ENCODE measurements at regions not wholly inside any gene's neighbourhood (a gene's known extent, or its start where the extent isn't known, plus 50 kb on each side); places are given as distances from the start of the nearest gene placed in this dataset.
A peak's percentile ranks its signal among the peaks of the same experiment; 100 is the strongest.
"Not testable (repeated sequence)": the region's sequence is repeated elsewhere in the genome, so short reads cannot be mapped to it uniquely, and the experiment has no call there.

DNA sequence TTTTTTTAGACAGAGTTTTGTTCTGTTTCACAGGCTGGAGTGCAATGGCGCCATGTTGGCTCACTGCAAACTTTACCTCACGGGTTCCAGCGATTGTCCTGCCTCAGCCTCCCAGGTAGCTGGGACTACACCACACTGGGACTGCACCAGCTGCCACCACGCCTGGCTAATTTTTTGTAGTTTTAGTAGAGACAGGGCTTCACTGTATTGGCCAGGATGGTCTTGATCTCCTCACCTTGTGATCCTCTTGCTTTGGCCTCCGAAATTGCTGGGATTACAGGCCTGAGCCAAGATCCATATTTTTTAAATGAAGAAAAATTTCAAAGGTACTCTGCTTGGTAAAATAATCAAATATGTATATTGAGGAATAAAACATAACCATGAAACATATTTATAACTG is 195.8 kb upstream of the TPTE start:
- peak; percentile 73 for DNase-seq

DNA sequence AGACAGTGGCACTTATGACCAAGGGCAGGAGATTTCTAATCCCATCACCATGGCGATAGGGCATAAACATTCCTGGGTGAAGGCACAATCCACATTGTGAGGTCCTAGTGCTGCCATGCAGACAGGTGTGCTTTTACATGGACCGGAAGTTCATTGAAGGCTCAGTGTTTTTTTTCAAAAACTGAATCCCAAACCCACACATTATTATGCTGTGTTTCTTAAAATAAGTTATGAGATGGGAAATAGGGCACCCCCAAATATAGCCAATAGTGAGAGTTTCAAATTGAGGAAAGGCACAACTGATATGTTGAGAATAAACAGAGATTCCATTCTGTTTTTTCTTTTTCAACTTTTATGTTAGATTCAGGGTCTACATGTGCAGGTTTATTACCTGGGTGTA is 195.2 kb upstream of the TPTE start:
- not testable (repeated sequence) for DNase-seq

DNA sequence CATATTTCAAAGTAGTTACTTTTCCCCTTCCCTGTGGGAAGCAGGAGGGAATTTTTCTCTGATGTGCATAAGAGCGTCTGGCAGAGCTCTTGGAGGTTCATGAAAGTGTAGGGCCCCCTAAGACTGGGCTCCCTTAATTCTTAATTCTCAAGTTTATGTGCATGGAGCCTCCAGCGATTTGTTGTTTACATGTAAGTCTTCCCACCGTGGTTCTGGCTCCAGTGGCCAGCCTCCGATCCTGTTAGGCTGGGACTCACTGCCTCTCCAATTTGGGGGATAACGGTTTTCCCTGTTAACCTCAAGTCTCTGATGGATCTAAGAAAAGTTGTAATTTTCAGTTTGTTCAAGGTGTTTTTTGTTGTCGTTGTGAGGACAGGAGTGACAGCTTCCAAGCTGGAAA is 192.7 kb upstream of the TPTE start:
- DNase-seq: not testable (repeated sequence)

DNA sequence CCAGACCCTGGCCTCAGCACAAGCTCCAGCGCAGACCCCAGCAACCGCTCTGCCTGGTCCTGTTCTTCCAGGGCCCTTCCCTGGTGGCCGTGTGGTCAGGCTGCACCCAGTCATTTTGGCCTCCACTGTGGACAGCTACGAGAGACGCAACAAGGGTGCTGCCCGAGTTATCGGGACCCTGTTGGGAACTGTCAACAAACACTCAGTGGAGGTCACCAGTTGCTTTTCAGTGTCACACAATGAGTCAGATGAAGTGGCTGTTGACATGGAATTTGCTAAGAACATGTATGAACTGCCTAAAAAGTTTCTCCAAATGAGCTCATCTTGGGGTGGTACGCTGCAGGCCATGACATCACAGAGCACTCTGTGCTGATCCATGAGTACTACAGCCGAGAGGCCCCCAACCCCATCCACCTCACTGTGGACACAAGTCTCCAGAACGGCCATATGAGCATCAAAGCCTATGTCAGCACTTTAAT is 190.7 kb upstream of the TPTE start:
- DNase-seq: not testable (repeated sequence)

DNA sequence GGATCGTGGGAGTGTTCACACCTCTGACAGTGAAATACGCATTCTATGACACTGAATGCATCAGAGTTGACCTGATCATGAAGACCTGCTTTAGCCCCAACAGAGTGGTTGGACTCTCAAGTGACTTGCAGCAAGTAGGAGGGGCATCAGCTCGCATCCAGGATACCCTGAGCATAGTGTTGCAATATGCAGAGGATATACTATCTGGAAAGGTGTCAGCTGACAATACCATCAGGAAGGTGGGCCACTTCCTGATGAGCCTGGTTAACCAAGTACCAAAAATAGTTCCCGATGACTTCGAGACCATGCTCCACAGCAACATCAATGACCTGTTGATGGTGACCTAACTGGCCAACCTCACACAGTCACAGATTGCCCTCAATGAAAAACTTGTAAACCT is 190.2 kb upstream of the TPTE start:
- DNase-seq: not testable (repeated sequence)

DNA sequence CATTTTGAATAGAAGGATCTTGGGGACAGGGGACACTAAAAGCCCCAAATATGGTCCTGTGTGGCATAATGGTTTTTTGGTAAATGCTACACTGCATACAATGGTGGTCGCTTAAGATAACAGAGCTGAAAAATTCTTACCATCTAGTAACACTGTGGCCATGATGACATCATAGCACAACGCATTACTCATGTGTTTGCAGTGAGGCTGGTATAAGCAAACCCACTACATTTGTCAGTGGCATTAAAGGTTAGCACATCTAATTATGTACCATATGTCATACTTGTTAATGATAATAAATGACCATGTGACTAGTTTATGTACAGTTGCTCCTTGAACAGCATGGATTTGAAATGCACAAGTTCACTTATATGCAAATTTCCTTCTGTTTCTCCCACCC is 188.4 kb upstream of the TPTE start:
- not testable (repeated sequence) for DNase-seq

DNA sequence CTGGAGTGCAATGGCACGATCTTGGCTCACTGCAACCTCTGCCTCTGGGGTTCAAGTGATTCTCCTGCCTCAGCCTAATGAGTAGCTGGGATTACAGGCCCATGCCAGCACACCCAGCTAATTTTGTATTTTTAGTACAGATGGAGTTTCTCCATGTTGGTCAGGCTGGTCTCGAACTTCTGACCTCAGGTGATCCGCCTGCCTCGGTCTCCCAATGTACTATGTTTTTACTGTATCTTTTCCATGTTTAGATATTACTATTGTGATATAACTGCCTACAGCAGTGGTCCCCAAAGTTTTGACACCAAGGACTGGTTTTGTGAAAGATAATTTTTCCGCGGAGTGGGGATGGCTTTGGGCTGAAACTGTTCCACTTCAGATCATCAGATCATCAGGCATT is 187.0 kb upstream of the TPTE start:
- not testable (repeated sequence) for DNase-seq

DNA sequence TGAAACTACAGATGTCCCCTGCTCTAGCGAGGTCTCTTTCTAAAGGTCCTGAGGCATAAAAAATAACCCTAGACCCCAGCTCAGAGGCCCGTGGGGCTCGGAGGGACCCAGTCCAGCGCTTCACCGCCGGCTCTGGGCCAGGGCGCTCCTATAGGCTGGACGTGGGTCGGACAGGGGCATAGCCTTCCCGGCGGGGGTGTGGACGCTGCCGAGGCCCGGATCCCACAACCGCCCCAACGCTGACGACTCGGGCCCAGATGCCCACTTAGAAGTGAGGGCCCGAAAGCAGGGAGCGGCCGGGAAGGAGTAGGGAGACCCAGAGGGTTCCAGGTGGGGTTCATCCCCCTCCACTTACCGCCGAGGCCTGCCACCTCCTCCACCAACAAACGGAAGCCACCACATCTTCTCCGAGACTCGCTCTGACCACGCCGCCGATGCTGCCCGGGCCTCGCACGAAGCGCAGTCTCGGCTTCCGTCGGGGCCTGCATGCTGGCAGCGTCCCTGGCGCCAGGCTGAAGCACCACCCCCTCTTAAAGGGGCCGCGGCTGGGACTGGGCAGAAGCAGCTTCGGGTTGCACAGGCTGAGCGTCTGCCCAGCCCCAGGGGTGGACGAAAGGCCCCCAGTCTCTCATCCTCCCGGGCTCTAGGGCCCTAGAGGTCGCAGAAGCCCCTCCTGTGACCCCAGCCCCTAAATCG is 179.0 kb upstream of the TPTE start:
- not testable (repeated sequence) for DNase-seq

DNA sequence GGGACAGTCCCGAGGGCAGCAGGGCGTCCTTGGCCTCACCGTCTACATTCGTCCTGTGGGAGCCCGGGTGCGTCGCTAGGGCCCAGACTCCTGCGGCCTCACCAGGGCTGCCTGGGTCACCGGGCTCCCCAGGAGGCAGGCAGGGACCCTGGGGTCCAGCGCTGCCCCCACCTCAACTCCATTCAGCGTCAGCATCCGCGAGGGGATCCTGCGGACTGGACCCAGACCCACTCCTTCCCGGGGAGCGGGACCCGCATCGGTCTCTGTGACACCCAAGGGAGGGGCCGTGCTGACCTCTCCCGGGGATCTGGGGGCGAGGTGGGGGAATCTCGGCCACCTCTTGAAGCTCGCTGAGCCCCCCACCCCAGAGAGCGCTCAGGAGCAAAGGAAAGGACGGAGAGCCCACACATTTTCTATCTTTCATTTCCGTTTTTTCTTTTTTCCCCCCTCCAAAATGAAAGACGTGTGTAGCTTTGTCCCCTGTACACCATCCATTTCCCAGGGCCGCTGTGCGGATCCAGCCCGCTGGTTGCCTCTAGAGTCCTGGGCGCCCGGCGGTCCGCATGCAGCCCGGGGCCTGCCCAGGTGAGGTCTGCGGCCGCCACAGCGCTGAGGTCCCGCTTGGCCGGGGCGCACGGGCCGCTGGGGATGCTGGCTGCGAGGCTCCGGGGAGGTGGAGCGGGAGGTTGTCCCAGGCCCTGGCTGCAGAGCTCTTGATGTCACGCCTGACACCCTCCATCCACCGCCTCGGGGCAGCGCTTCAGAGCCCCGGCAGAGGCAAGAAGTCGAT is 178.0 kb upstream of the TPTE start:
- not testable (repeated sequence) for DNase-seq

DNA sequence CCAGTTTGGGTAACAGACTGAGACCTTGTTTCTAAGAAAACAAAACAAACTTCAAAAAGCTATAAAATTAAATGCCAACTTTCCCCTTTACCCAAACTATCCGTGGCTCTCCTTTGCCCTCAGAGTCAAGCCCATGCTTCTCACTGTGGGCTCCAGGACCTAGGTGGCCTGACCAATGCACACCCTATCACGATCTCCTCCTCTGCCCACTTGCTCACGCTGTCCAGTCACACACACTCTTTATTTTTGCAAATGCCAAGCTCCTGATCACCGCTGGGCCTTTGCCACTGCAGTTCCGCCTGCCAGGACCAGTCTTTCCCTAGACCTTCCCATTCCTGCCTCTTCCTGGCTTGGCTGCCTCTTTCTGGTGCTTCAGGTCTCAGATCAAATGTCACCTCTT is 177.1 kb upstream of the TPTE start:
- DNase-seq: not testable (repeated sequence)

DNA sequence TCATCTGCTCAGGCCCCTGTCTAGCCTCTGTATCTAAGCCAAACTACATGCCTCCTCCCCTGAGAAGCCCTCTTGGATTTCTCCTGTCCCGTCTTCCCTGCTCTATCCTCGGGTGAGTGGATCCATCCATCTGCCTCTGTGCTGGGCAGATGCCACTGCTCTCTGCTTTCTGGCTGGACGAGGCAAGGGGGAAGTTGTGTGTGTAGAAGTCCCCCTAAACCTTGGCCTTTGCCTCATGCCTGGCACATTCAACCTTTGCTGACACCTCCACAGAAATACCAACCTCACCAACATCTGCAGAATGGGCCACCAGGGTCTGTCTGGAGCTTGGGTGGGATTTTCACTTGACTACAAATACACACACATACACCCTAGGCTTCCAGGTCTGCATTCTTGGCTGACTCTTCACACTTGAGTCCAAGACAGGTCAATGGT is 176.2 kb upstream of the TPTE start:
- DNase-seq: not testable (repeated sequence)

DNA sequence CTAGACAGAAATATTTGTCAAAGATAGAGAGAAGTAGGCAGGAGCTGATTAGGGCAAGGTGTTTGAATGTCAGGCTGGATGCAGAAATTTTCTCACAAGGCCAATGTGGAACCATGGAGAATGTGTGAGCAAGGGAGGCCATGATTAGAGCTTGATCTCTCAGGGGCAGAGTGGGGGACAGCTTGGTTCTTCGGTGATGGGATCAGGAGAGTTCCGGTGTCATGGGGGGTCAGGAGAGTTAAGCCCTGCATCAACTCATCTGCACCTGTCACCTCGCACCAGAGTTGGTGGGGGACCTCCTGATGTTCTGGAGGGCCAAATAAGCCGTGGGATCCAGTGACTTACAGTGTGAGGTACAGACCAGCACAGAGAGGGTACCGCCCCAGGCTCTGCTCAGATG is 175.1 kb upstream of the TPTE start:
- not testable (repeated sequence) for DNase-seq

DNA sequence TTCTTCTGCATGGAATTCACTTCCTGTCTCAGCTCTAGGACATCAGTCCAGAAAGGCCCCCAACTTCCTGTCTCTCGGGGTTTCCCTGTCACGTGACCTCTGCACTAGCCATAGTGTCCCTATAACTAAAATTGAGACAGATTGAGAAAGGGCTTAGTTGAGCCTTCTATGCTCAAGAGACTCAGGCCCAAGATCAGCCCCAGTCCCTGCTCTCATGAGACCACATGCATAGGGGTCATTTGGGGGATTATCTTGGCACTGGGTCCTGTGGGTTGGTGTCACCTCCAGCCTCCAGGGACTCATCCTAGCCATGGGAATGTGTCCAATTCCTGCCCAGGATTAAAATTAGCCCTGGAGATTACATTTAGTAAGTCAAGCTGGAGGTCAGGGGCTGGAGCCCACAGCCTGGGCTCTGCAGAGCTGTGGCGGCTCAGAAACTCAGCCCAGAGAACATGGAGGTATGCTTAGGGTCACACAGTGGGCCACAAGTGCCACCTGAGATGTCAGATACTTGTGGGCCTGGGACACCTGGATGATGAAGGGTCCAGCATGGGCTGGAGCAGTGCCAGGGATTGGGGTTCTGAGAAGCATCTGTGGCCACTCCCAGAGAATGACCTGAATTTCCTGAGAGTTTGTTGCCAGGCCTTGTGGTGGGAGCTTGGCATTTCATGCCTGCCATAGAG is 174.3 kb upstream of the TPTE start:
- DNase-seq: not testable (repeated sequence)

DNA sequence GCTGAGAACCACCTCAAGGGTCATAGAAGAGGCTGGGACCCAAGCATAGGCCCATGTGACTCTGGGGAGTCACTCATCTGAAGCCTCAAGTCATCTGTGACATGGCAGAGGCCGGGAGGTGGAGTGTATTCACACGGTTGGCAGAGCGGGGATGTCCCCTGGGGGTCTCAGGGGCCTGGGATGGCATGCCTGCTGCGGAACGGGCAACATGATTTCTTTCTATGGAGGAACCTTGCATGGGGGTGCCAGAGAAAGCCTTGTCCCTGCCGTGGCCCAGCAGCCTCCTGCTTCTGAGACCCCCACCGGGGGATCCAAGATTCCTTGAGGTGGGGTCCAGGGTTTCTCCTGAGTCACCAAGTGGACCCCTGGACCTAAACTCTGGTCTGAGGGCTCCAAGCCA is 173.7 kb upstream of the TPTE start:
- DNase-seq: not testable (repeated sequence)

DNA sequence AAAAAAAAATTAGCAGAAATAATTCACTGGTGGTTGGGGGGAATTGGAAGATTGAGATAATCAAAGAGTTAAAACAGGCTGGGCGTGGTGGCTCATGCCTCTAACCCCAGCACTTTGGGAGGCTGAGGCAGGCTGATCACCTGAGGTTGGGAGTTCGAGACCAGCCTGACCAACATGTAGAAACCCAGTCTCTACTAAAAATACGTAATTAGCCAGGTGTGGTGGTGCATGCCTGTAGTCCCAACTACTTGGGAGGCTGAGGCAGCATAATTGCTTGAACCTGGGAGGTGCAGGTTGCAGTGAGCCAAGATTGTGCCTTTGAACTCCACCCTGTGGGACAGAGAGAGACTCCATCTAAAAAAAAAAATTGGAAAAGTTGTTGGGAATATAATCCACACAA is 173.2 kb upstream of the TPTE start:
- not testable (repeated sequence) for DNase-seq

DNA sequence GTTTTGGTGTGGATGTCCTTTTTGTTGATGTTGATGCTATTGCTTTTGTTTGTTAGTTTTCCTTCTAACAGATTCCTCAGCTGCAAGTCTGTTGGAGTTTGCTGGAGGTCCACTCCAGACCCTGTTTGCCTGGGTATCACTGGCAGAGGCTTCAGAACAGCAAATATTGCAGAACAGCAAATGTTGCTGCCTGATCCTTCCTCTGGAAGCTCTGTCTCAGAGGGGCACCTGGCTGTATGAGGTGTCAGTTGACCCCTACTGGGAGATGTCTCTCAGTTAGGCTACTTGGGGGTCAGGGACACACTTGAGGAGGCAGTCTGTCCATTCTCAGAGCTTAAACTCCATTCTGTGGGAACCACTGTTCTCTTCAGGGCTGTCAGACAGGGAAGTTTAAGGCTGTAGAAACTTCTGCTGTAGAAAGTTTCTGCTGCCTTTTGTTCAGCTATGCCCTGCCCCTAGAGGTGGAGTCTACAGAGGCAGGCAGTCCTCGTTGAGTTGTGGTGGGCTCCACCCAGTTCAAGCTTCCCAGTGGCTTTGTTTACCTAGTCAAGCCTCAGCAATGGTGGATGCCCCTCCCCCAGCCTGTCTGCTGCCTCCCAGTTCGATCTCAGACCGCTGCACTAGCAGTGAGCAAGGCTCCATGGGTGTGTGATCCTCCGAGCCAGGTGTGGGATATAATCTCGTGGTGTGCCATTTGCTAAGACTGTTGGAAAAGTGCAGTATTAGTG is 166.4 kb upstream of the TPTE start:
- DNase-seq: not testable (repeated sequence)

DNA sequence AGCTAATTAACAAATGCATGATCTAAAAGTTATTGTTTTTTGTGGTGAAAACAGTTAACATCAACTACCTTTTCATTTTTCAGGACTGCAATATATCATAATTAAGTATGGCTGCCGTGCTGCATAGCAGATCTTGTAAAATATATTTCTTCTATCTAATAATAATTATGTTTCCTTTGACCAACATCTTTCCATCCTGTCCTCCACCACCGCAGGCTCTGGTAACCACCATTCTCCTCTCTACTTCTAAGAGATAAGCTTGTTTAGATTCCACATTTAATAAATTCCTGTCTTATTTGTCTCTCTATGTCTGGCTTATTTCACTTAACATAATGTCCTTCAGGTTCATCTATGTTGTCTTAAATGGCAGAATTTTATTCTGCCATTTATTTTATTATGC is 162.3 kb upstream of the TPTE start:
- not testable (repeated sequence) for DNase-seq

DNA sequence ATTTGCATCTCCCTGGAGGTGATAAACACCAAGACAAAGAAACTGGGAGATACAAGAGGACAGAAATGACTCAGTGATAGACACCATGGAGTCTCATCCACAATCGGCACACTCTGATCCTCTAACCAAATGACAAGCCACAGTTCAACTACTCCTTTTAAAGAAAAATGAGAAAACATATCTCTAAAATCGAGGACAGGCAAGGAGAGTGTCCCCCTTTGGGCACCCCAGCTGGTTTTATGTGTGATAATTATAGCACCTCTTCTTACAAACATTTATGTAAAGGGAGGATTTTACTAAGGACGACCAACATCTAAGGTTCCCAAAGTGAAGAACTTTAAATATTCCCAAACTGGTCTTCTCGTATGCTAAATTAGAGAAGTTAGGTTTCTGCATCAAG is 161.5 kb upstream of the TPTE start:
- not testable (repeated sequence) for DNase-seq

DNA sequence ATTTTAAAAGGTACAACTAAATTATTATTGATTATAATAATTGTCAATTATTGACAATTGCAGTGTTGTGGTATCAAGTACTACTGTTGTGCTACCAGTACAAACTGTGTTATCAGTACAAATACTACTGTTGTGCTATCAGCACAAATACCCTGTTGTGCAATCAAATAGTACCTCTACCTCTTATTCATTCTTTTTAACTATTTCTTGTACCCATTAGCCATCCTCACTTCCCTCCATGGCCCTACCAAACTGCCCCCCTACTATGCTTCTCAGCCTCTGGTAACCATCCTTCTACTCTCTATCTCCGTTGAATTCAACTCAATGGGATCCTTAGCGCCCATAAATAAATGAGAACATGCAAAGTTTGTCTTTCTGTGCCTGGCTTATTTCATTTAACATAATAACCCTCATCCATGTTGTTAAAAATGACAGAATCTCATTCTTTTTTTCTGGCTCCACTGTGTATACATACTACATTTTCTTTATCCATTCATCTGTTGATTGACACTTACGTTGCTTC is 160.1 kb upstream of the TPTE start:
- DNase-seq: not testable (repeated sequence)

DNA sequence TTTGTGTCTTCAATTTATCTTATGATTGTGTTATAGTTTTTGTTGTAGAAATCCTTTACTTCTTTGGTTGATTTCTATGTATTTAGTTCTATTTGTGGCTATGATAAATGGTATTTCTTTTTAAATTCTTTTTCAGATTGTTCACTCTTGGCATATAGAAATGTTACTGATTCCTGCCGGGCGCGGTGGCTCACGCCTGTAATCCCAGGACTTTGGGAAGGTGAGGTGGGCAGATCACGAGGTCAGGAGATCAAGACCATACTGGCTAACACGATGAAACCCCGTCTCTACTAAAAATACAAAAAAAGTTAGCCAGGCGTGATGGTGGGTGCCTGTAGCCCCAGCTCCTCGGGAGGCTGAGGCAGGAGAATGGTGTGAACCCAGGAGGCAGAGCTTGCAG is 158.6 kb upstream of the TPTE start:
- DNase-seq: not testable (repeated sequence)

DNA sequence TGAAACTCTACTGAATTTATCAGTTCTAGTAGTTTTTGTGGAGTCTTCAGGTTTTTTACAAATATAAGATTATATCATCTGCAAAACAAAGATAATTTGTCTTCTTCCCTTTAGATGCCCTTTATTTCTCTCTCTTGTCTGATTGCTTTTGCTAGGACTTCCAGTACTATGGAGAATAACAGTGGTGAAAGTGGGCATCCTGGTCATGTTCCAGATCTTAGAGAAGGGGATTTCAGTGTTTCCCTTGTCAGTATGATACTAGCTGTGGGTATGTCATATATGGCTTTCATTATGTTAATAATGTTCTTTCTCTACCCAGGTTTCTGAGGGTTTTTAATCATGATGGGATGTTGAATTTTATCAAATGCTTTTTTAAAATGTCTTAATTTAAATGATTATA is 158.1 kb upstream of the TPTE start:
- DNase-seq: not testable (repeated sequence)

DNA sequence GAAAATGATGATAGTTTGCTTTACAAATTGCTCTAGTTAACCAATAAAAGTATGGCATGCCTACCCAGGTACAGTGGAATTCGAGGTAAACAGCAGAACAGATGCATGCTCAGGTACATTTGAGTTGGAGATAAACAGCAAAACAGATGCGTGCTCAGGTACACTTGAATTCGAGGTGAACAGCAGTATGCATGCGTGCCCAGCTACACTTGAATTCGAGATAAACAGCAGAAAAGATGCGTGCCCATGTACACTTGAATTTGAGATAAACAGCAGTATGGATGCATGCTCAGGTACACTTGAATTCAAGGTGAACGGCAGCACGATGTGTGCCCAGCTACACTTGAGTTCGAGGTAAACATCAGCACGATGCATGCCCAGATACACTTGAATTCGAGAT is 155.2 kb upstream of the TPTE start:
- DNase-seq: not testable (repeated sequence)

Data from fibroblast of skin of scalp (primary cell).